Left renal cortex interstitium (tissue), 4 donors: ENCODE measurements at regions not wholly inside any gene's neighbourhood (a gene's known extent, or its start where the extent isn't known, plus 50 kb on each side); places are given as distances from the start of the nearest gene placed in this dataset.

ENCODE experiments used
- DNase-seq, 4 donors: peaks; one replicate each; pipeline ENCODE4 v3.0.0-alpha.2; 2013; ENCODE audit warnings: low read depth in 4 of 4, low spot score in 2 of 4, missing footprints in 1 of 4

DNA sequence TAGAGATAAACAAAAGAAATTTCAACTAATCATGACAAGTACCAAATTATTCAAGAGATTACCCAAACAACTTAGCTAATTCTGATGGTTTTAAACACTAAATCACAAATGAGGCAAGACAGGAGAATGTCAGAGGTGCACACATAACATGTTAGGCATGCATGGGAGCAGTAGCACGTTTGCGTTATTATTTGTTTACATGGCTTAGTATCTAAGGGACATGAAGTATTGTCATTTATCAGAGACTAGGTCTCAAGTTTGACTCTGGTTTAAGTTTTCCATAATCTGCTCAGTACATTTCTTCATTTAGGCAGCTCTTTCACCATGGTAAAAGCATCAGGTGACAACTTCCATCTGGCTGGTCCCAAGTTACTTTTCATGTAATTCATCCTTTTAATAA is 244.1 kb upstream of the TNC start:
- peak in 1 of 4 donors; percentile 33 for DNase-seq

DNA sequence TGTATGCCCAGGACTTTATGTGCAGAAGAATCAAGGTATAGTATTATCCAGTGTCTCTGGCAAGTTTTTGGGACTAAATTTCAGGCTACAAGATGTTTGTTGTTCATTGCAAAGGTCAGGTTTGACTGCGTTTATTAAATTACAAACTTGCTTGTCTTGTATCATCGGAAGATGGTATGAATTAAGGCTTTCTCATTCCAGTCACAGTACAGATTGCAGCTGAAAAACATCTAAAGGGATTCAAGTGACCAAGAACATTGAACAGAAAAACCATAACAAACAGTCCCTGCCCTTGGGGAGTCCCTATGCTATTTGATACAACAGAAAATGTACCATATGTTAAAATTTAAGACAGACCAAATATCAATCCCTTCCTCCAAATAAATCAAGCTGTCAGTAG is 244.7 kb upstream of the TNC start:
- no peak for DNase-seq

DNA sequence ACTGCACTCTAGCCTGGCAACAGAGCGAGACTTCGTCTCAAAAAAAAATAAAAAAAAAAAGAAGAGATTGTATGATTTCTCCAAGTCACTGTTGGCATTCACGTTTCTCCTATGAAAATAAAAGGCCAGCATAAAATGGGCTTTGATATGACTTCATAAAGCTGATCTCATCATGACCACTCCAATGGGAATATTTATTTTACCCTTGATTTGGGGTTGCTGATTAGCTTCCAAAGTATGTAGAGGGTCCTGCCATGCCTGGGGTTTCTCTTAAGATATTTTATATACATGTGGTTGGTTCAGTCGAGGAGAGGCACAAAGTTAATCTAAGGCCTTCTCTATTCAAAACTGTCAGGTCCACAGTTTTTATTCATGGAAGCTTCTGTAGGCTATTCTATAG is 247.0 kb upstream of the TNC start:
- DNase-seq, result no peak

DNA sequence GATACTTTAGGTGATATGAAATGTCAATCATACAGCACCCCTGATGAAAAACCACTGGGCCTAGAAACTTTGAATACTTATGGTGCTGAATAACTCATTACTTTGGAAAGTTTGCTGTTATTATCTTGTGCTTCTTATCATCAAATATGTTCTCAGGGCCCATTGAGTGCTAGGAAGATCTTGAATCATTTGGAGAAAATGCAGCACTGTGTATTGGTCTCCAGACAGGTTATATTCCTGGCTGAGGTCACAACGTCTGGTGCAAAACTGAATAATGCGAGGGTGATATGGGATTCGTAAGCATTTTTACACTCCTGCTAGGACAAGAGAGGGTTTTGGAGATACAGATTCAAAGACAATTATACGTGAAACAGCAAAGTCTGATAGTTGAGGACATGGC is 249.4 kb upstream of the TNC start:
- no peak for DNase-seq

DNA sequence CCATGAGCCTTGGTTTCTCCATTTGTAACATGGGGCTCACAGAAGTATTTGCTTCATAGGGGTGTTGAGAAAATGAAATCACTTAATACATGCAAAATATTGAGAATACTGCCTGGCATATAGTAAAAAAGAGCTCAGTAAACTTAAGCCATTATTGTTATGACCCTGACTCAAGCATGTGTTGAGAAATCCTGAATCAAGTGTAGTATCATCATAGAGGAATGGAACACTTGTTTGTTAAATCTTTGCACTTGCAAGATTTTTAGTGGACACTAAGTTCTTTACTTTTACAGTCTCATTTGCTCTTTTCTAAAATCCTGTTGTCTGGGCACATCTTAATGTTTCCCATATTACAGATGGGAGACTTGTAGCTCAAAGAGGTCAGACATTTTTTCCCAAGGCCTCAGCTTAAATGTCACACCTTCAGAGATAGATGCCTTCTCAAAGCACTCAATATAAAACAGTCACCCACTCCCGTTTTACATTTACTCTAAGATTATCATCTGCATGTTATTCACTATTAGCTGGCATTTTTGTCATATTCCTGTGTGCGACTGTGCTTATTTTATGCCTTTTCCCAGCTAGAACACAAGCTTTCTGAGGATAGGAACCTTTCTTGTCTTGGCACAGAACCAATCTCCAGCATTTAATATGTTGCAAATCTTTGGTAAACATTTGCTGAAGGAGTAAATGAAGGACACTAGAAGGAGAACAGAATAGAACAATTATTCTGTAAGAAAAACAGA is 250.0 kb upstream of the TNC start:
- DNase-seq, result no peak

DNA sequence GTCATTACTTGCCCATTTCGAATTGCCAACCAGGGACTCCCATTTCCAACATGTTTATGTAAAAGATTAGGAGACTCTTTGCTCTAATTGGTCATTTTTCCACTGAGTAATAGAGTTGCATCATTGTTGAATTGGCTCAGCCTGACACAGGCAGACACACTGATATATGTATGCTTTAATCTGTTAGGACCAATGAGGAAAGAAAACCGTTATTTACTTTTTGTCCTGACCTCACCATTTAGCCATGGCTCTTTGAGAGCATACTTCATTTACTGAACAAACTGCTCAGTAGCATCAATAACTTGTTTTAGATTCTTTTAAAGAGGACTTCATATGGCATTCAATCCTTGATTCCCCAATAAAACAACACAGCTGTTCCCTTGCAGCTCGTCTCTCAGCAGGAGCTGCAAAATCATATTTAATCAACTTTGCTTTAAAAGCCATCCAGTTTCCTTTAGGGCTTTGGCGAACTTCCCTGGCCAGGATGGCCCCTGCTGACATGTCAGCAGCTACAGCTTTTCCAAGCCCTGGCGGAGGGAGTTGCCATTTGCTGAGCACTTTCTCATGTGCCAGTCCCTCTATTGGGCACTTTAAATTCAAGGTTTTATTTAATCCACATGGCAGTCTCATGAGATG is 251.5 kb upstream of the TNC start:
- no peak for DNase-seq

DNA sequence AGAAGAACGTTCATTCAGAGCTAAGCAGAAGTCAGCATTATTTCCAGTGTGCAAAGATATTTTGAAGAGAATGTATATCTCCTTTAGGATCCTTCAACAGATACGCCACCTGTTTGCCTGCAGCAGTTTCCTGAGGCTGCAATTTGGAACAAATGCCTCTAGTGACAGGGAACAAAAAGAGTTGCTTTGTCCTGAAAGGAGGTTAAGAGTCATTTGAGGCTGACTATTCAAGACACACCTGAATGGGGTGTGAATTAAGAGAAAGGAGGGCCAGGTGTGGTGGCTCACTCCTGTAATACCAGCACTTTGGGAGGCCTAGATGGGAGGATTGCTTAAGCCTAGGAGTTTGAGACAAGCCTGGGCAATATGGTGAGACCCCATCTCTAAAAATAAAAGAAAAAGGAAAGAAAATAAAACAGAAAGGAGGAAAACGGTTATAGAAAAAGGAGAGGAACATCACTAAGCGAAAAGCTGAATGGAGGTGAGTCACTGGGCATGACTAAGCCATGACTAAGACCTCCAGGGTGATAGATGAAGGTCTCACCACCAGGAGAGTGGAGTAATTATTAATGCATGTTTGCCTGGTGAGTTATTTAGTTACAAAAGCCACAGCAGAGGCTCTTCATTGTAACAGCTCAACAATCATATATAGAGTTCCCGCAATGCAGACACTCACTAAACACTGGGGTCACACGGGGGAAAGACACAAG is 255.2 kb upstream of the TNC start:
- no peak for DNase-seq

DNA sequence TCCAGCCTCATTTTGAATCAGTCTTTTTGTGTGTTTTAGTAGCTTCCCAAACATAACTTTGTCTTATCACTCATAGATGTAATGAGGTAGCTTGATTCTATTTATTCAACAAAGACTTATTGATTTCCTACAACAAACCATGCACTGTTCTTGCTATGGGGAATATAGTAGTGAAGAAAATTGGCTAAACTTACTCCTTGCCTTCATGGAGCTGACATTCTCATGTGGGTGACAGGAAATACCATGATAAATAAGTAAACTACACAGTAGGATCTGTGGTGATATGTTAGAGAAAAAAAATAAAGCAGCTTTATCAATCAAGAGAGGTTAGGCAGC is 255.7 kb upstream of the TNC start:
- no peak for DNase-seq

DNA sequence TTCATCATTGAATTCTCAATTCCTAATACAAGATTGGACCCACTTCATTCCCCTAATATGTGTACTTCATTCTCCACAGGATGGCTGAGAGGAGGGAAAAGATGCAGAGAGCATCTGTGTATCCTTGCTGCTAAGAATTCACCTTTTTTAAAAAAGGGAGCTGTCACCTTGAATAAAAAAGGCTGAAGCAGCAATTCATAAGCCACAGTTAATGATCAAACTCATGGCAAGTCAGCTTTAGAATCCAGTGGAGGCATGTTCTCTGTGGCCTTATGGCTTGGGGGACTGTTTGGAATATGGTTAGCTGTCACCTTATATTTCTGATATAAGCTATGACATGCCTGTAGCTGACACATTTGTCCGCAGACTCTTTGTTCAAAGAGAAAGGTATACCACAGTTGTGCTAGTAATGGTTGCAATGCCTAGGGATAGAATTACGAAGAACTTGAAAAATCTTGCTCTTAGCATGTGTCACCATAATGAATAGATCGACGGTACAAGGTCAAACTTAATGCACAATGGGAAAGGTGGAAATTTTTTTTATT is 256.8 kb upstream of the TNC start:
- DNase-seq, result no peak

DNA sequence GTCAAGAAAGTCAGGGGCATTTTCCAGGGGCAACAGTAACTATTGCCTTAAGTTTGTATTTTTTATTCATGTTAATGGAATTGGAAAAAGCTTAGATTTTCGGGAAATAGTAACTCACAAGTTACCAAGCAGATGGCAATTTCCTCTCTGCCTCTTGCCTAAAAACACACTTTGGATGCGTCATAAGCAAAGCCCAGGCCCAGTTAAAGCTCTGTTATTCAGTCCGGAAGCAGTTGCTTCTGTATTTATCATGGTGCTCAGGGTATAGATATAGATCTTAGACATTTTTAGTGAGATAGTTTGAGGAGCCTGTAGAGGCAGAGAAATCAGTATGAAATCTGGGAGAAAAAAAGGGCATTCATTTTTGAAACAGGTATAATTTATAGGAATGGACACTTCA is 260.3 kb upstream of the TNC start:
- no peak for DNase-seq

DNA sequence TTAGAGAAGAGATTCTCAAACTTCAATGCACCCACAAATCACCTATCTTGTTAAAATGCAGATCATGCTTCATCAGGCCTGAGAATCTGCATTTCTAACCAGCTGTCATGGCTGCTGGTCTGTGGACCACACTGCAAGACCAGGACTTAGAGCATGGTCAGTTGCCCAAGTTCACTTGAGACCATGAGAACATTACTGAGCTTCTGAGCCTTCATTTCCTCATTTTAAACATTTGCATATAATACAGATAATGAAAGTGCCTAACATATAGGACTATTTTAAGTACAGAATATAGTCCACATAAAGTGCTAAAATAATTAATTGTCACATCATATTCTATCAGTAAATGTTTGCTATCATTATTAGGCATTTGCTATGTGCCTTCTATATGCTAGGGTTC is 260.8 kb upstream of the TNC start:
- DNase-seq, result no peak

DNA sequence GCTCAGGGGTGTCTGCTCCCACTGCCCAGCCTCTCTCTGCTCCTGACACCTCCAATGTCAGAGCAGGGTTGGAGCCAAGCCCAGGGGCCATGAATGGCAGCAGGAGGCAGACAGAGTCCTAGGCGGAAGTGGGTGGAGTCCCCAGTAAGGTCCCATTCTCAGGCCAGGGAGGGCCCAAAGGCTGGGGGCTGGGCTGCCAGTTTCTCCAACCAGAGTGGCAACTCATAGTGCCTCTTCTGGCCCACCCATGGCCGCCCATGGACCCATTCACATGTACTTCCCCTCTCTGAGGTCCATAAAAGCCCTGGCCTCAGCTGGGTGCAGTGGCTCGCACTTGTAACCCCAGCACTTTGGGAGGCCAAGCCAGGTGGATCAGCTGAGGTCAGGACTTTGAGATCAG is 261.8 kb upstream of the TNC start:
- DNase-seq, result no peak

DNA sequence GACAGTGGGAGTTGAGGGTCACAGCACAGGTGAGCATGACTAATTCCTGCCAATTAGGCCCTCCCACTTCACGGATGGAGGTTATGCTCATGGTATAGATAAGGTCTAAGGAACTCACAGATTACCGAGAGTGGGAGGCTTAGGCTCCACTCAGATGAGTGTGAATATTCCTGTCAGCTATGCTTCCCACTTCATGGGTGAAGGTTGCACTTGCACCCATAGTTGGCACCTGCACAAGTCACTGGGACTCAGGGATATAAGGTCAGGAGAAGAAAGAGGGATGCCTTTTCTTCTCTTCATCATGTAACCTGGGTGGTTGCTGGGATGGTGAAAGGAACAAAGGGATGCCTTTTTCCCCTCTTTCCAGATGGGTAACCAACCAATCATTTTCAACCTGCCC is 264.9 kb upstream of the TNC start:
- no peak for DNase-seq

DNA sequence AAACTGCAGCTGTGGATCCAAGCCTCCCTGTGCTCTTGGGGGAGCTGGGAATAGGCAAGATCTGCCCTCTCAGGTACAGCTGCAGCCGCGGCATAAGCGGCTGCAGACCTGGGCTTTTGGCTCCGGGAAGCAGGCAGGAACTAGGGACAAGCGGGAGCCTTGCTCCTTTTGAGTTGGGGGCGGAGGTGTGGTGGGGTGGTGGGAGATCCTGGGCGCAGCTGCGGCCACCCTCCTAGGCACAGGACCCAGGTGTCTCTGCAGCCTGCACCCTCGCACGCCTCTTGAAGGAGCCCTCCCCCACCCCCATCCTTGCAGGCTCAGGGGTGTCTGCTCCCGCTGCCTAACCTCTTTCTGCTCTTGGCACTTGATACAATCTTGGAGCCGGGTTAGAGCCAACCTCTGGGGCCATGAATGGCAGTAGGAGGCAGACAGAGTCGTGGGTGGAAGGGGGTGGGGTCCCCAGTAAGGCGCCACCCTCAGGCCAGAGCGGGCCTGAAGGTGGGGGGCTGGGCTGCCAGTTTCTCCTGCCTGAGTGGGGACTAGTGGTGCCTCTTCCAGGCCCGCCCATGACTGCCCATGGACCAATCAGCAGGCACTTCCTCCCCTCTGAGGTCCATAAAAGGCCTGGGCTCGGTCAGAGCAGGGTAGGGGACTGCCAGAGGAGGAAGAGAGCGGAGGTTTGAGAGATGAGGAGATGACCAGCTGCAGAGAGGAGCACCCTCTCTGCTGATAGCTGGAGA is 267.6 kb upstream of the TNC start:
- DNase-seq, result no peak

DNA sequence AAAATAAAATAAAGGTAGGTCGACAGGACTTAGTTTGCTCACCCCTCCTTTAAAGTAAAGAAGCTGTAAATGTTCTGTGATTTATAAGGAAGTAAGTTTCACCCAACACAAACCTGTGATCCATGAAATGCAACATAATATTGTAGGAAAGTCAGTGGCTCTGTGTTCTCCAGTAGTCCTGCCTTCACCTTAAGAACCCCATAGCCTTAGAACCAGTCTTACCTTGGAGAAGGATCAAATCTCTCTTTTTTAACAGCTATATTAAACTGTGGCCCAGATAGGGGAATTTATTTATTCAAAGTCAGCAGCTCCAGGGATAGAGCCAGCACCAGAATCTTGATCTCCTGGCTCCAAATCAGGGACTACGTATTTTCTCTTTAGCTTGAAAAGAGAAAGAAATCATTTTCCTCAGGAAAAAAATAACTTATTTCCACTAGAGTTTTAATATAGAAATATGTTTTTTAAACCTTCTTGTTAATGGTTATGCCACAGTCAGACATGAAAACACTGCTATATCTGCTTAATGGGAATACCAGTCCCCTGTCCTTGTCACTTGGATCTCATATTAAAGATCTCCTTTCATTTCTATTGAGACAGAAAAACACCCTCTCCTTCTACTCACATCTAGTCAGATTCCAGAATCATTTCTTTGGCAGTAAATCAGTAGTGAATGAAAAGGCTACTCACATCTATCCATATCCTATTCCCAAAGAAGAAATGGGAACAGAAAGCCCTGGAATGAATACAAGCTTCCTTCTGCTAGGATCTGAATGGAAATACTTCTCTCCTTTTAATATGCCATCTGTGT is 269.2 kb upstream of the TNC start:
- DNase-seq, result no peak

DNA sequence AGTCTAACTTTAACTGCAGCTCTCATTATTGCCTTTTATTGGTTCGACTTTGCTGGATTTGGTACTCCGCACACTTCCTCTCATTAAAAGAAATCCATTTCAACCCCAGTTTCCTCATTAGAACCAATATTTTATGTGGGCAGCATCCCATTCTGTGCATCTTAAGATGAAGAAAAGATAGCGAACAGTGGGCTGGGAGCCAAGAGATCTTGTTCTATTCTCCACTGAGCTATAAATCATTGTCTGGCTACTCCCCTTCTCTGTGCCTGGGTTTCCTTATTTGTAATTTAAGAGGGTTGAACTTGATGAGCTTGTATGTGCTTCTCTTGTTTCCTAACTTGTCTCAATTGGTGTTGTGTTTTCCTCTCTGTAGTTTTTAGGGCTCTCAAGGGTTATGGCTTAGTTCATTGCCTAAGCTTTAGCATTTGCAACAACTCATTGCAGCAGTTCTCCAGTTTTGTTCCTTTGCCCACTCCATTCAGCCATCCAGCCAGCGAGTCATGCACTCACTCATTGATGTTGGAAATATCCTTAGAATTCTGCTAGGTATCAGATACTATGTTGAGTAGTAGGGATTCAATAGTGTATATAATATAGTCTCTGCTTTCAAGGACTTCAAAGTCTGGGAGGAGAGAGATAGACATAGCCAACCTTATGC is 273.3 kb upstream of the TNC start:
- DNase-seq, result peak in 2 of 4 donors; percentile 45 to 70

DNA sequence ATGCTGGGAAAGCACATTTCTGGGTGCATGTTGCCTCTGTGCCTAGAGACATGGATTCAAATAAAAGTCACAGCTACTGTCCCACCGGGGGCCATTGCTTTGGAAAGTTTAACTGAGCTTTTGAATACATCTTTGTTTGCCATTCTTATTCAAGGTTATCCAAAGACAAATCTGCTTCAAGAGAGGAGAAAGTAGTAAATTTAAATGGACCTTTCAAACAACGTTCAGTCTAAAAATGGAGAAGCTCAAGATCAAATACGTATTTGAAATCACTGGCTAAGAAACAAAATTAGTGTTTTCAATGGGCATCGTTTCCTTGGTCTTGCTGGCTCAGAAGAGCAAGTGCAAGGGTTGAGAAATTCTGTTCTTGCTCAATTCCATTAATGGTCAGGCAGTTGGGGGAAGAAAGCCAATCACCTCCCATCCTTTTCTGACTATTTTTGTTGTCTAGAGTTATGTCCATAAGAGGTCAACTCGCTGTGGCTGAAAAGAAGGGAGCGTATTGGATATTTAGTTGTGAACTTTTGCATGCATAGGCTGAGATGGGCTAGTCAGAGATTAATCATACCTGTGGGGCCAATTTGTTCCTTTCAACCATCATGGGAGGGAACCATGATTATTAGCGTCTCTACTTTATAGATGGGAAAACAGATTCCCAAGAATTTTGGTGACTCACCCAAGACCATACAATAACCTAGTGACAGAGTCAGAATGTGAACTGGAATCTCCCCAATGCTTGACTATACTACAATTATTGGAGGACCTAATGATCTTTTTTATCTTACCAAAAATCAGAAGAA is 276.2 kb upstream of the TNC start:
- DNase-seq, result no peak

DNA sequence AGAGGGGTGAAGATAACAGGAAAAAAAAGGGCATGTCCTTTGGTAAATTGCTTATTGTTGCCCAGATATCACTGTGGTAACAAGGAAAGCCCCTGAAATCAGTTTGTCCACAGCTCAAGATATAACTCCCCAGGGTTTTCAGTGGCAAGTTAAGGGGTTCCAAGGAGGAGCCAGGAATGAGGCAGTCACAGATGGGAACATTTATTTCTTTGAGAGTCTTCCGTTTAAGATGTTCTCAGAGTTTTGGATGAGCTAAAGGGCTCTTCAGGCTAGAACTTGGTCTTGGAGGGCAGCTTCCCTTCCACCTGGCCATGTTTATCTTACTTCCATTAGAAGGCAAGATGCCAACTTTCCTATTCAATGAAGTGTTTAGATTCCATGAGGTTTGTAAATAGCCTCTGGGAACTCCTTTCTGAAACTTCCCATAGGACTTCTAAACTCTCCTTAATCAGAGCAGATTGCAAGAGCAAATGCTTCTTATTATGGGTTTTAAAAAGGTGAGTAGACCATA is 277.6 kb upstream of the TNC start:
- DNase-seq, result no peak

DNA sequence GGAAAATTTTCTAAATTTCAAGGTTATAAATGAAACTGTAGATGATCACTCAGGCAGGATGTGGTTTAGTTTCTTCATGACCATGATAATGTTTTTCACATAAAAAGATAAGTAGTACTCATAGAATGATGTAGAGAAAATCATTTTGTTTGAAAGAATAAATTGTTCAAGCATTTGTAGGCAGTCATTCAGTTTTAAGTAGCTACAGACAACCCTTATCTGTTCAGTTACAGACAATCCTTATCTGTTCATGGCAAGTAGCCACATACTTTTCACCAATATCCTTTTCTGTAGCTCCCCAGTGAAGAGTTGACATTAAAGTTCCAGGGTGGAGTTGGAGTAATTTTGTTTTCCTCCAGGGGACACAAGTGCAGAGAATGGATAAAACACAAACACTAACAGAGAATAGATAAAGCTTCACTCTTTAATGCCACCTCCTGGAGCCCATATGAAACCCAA is 278.1 kb upstream of the TNC start:
- DNase-seq, result no peak
